GM19463 (cell line): ENCODE measurements at regions not wholly inside any gene's neighbourhood (a gene's known extent, or its start where the extent isn't known, plus 50 kb on each side); places are given as distances from the start of the nearest gene placed in this dataset.

ENCODE experiments used
- ATAC-seq: cut with Tn5 transposase; IDR thresholded peaks from one replicate; pipeline ENCODE4 v1.9.1; 2021; ENCODE audit warnings: mild to moderate bottlenecking, moderate library complexity; ENCODE audit not compliant: unreplicated experiment

GRCh38 chr13:105825071-105825470 is 710.4 kb downstream of the EFNB2 start:
- ATAC-seq = no peak

- ATAC-seq = no peak
Measured at GRCh38 chr13:105821337-105821736, 714.1 kb downstream of the EFNB2 start.

GRCh38 chr13:105820415-105820814 is 715.0 kb downstream of the EFNB2 start:
- no peak for ATAC-seq

- ATAC-seq = no peak
Measured at GRCh38 chr13:105817498-105817897, 718.0 kb downstream of the EFNB2 start.

GRCh38 chr13:105816994-105817393 is 718.5 kb downstream of the EFNB2 start:
- no peak for ATAC-seq

GRCh38 chr13:105814902-105815250 is 720.6 kb downstream of the EFNB2 start:
- no peak for ATAC-seq

- ATAC-seq = no peak
Measured at GRCh38 chr13:105814219-105814901, 721.1 kb downstream of the EFNB2 start.

GRCh38 chr13:105806628-105806920 is 728.9 kb downstream of the EFNB2 start:
- ATAC-seq = no peak

GRCh38 chr13:105805892-105806627 is 729.4 kb downstream of the EFNB2 start:
- no peak for ATAC-seq

- ATAC-seq = no peak
Measured at GRCh38 chr13:105804561-105805190, 730.8 kb downstream of the EFNB2 start.

GRCh38 chr13:105799155-105799554 is 736.3 kb downstream of the EFNB2 start:
- no peak for ATAC-seq

- ATAC-seq = no peak
Measured at GRCh38 chr13:105798541-105798940, 736.9 kb downstream of the EFNB2 start.

GRCh38 chr13:105796081-105796480 is 739.4 kb downstream of the EFNB2 start:
- no peak for ATAC-seq

GRCh38 chr13:105790923-105791322 is 744.5 kb downstream of the EFNB2 start:
- ATAC-seq = no peak

- no peak for ATAC-seq
Measured at GRCh38 chr13:105788530-105788929, 746.9 kb downstream of the EFNB2 start.

GRCh38 chr13:105787632-105788031 is 747.8 kb downstream of the EFNB2 start:
- ATAC-seq = no peak

GRCh38 chr13:105785436-105785835 is 750.0 kb downstream of the EFNB2 start:
- ATAC-seq = no peak

GRCh38 chr13:105783261-105783660 is 752.2 kb downstream of the EFNB2 start:
- no peak for ATAC-seq

- ATAC-seq = no peak
Measured at GRCh38 chr13:105778196-105778595, 757.3 kb downstream of the EFNB2 start.

GRCh38 chr13:105774739-105775460 is 760.6 kb downstream of the EFNB2 start:
- no peak for ATAC-seq

- no peak for ATAC-seq
Measured at GRCh38 chr13:105773863-105774538, 761.5 kb downstream of the EFNB2 start.
